CD4-positive, alpha-beta T cell treated with Interleukin-21 for 1 hour (primary cell): ENCODE measurements at regions not wholly inside any gene's neighbourhood (a gene's known extent, or its start where the extent isn't known, plus 50 kb on each side); places are given as distances from the start of the nearest gene placed in this dataset.

Experiments used
- DNase-seq: peaks from one replicate; pipeline ENCODE4 v3.0.0-alpha.2; 2020

- DNase-seq: no peak
These were observed 1703.3 kb upstream of the SLC10A2 start for GRCh38 chr13:104769545-104769944.

GRCh38 chr13:104766319-104766718, 1700.1 kb upstream of the SLC10A2 start:
- DNase-seq: no peak

GRCh38 chr13:104764600-104764999, 1698.4 kb upstream of the SLC10A2 start:
- DNase-seq: no peak

- DNase-seq: no peak
These were observed 1692.9 kb upstream of the SLC10A2 start for GRCh38 chr13:104759069-104759468.

GRCh38 chr13:104757712-104758111, 1691.5 kb upstream of the SLC10A2 start:
- DNase-seq: no peak

- no peak for DNase-seq
These were observed 1684.2 kb upstream of the SLC10A2 start for GRCh38 chr13:104750377-104750776.

GRCh38 chr13:104740641-104741222, 1674.5 kb upstream of the SLC10A2 start:
- no peak for DNase-seq

- no peak for DNase-seq
These were observed 1671.5 kb upstream of the SLC10A2 start for GRCh38 chr13:104737713-104738112.

- no peak for DNase-seq
These were observed 1667.2 kb upstream of the SLC10A2 start for GRCh38 chr13:104733427-104733826.

GRCh38 chr13:104715111-104715510, 1648.9 kb upstream of the SLC10A2 start:
- no peak for DNase-seq

- DNase-seq: no peak
These were observed 1639.0 kb upstream of the SLC10A2 start for GRCh38 chr13:104705031-104705750.

GRCh38 chr13:104701591-104701990, 1635.4 kb upstream of the SLC10A2 start:
- DNase-seq: no peak

- no peak for DNase-seq
These were observed 1628.2 kb upstream of the SLC10A2 start for GRCh38 chr13:104694397-104694796.

GRCh38 chr13:104693126-104693525, 1626.9 kb upstream of the SLC10A2 start:
- DNase-seq: no peak

GRCh38 chr13:104691767-104692467, 1625.7 kb upstream of the SLC10A2 start:
- no peak for DNase-seq

- no peak for DNase-seq
These were observed 1620.3 kb upstream of the SLC10A2 start for GRCh38 chr13:104686484-104686883.

- DNase-seq: no peak
These were observed 1617.6 kb upstream of the SLC10A2 start for GRCh38 chr13:104683789-104684188.

GRCh38 chr13:104678161-104678560, 1611.9 kb upstream of the SLC10A2 start:
- DNase-seq: no peak

- no peak for DNase-seq
These were observed 1605.7 kb upstream of the SLC10A2 start for GRCh38 chr13:104671901-104672300.

- no peak for DNase-seq
These were observed 1591.0 kb upstream of the SLC10A2 start for GRCh38 chr13:104657196-104657595.

GRCh38 chr13:104650431-104650830, 1584.2 kb upstream of the SLC10A2 start:
- DNase-seq: no peak

- no peak for DNase-seq
These were observed 1582.1 kb upstream of the SLC10A2 start for GRCh38 chr13:104648291-104648690.

- no peak for DNase-seq
These were observed 1579.6 kb upstream of the SLC10A2 start for GRCh38 chr13:104645786-104646185.

- no peak for DNase-seq
These were observed 1575.1 kb upstream of the SLC10A2 start for GRCh38 chr13:104641309-104641708.
